ENCODE measurements at regions not wholly inside any gene's neighbourhood (a gene's known extent, or its start where the extent isn't known, plus 50 kb on each side); places are given as distances from the start of the nearest gene placed in this dataset.
A peak's percentile ranks its signal among the peaks of the same experiment; 100 is the strongest.

GRCh38 chr4:181193131-181193930 lies 1049.9 kb upstream of the TENM3 start:
- DNase-seq, result no peak

- no peak for DNase-seq
These were observed 1049.1 kb upstream of the TENM3 start for GRCh38 chr4:181194096-181194495.

- DNase-seq, result no peak
These were observed 1043.1 kb upstream of the TENM3 start for GRCh38 chr4:181200076-181200475.

DNA sequence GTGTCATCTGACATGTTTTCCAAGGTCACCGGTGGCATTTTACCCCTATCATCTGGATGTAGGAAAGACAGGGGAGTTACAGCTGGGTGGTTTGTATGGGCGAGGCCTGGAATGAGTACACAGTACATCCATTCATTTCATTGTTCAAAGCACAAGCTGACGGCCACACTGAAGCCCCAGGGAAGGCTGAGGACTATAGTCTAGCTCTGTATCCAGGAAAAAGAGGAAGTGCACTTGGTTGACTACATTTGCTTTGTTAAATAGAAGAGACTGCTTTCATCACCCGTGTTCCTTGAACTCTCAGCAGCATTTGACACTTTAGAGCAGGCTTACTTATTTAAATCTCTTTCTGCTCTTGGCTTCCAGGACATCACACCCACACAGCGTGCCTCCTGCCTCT lies 1041.0 kb upstream of the TENM3 start:
- no peak for DNase-seq

GRCh38 chr4:181204109-181204508 lies 1039.1 kb upstream of the TENM3 start:
- no peak for DNase-seq

DNA sequence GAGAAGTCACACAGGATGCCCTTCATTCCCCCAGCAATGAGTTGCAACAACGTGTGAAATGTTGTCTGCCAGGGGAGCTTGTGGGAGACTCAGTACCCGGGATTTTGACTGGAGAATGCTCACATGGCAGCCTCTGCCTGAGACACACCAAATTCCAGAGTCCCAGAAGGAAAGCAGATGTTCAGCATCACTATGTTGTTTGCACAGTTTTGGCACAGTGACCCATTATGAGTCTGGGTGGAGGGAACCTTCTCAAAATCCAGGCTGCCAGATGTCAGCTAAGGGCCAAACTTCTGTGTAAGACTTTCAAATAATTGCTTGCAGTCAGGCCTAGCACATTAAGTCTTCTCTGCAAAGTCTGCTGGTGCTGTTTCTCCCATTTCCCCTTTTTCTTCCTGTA lies 1029.7 kb upstream of the TENM3 start:
- no peak for DNase-seq

- DNase-seq, result no peak
These were observed 1026.7 kb upstream of the TENM3 start for GRCh38 chr4:181216501-181216900.

DNA sequence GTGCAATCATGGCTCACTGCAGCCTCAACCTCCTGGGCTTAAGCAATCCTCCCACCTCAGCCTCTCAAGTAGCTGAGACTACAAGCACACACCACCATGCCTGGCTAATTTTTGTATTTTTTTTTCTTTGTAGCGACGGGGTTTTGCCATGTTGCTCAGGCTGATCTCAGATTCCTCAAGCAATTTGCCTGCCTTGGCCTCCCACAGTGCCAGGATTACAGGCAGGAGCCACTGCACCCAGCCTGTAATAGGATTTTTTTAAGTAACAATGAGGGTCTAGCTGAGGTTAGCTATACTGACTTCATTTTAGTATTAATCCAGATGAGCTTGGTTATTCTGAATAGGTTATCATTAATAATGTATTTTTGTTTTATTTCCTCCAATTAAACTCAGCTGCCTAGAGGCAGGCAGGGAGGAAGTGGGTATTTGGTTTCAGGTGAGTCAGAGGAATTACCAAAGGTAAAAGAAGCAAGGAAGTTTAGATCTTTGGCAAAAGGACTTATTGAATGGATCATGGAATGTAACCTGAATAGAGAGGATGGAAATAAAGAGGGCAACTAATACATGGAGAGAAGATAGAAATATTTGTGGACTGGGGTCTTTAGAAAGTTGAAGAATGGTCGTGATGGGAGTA lies 1023.3 kb upstream of the TENM3 start:
- no peak for DNase-seq

DNA sequence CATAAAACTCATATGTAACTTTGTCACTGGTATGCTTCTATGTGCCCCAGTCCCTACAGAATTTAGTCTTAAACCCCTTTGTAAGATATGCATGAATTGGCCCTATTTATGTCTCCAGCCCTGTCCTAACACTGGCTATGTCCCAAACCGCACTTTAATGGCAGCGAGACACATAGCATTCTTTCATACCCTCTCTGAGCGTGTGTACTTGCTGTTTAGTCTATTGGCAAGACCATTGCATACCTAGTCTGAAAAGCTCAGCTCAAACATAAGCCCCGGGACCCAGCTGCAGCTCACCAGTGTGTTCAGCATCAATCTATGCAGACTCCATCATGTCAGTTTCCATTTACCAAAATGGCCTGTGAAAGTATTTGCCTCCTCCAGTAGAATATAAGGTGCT lies 1018.4 kb upstream of the TENM3 start:
- DNase-seq, result no peak

- no peak for DNase-seq
These were observed 1017.5 kb upstream of the TENM3 start for GRCh38 chr4:181225616-181226261.

GRCh38 chr4:181234951-181235680 lies 1008.1 kb upstream of the TENM3 start:
- peak; percentile 82 for DNase-seq

GRCh38 chr4:181245326-181245725 lies 997.9 kb upstream of the TENM3 start:
- no peak for DNase-seq

GRCh38 chr4:181249031-181249430 lies 994.2 kb upstream of the TENM3 start:
- no peak for DNase-seq

GRCh38 chr4:181254771-181255170 lies 988.4 kb upstream of the TENM3 start:
- no peak for DNase-seq

DNA sequence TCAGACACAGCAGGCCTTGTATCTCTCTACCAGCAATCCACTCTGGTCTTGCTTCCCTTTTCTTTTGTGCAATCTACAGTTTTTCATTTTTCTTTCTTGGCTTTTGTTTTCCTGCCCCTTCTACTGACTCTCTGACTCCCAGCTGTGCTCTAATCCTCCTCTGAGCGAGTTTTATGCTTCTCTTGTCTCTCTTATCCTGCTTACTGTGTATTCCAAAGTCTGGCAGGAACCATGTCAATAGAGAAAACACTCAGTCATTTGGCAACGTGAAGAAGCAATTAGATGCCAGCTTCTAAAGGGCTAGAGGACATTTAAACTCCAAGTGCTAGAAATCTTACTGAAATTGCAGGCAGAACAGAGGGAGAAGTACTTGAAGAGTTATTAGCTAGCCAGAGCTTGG lies 984.6 kb upstream of the TENM3 start:
- DNase-seq, result peak; percentile 35

GRCh38 chr4:181259081-181259709 lies 984.0 kb upstream of the TENM3 start:
- DNase-seq, result peak; percentile 69

GRCh38 chr4:181261279-181261678 lies 981.9 kb upstream of the TENM3 start:
- peak; percentile 52 for DNase-seq

DNA sequence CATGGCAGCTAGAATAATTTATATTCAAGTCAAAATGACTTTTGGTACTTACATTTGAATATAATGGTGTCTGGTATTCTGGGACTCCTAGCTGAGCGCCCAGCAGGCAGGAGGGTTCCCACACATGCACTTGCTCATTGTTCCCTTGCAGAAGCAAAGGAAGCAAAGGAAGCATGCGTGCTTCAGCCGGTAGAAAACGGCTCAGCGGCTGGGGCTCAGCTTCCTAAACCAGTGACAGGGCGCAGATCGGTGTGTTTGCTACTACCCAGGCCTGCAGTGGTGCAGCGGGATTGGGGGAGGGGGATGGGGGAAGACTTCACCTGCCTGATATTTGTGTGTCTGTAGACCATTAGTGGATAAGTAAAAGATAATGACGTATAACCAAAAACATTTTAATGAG lies 978.3 kb upstream of the TENM3 start:
- no peak for DNase-seq

GRCh38 chr4:181265370-181265769 lies 977.8 kb upstream of the TENM3 start:
- no peak for DNase-seq

DNA sequence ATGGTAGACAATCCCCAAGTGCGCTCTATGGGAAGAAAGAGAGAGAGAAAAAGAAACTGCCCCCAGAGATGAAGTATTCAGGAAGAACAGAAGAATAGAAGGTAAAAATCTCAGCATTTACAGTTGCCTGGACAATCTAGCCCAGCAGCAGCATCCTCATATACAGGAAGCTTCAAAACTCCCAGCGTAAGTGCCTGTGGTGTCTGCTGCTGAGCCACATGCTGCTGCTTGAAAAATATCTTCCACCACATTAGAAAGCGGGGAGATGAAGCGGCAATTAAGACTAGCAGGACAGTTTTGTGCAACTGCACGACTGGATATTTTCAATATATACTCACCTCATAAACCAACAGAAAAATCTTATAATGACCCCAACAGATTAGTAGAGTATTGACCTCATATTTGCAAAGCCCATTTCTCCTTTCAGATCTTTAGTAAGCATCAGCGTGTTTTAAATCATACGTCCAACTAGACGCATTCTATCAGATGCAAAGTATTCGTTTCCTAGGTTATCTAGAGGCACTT lies 972.0 kb upstream of the TENM3 start:
- DNase-seq, result no peak

DNA sequence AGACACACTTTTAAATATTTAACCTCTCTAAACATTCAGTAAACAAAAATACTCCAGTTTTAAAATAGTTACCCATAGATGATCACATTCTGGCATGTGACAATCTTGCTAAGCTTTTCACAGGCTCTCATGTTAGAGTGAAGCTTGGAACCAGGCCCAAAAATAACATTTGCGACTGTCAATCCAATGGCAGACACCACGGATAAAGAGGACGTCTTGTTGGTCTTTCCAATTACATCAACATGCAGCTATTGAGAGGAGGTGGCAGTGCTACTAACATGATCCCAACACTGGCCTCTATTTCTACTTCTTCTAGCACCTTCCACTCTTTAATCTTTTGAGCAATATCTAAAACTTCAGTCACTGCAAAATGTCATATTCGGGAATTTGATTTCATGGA lies 970.8 kb upstream of the TENM3 start:
- no peak for DNase-seq

- no peak for DNase-seq
These were observed 964.3 kb upstream of the TENM3 start for GRCh38 chr4:181278941-181279340.

DNA sequence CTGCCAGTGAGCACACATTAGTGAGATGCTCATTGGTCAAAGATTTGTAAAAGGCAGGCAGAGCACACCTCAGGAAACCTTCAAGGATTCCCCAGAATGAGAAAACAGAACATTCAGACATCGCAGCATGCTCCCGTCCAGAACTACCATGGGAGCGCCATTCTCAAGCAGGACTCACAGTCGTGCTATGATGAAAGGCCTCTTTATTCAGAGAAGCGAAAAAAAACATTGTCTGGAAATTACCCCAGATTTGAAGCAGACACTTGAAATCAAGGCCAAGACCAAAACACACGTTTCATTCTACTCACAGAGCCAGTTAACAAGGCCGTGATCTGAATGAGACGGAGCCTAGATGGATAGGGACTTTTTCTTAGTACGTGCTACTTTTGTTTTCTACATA lies 961.8 kb upstream of the TENM3 start:
- no peak for DNase-seq

Measured in NCI-H1436 treated with DMSO at 0.1 percent for 48 hours (cell line).